K562 (cell line): ENCODE measurements at regions not wholly inside any gene's neighbourhood (a gene's known extent, or its start where the extent isn't known, plus 50 kb on each side); places are given as distances from the start of the nearest gene placed in this dataset.

ENCODE experiments used
- ATAC-seq: fragments of 200-7000 bp; cut with Tn5 transposase; 3 replicates; pipeline ENCODE4 v1.9.1; 2020; ENCODE audit warnings: moderate library complexity
- BruUV-seq: library from RNA; stranded (reverse); fragments of 400-500 nt; replicated peaks from 2 replicates; lab custom pipeline; 2021; lab: Mats Ljungman, UMichigan
- CTCF ChIA-PET: fragments of 300-600 bp; formaldehyde crosslinking; extraction: SDS; loops from one replicate; lab custom pipeline; 2021; ENCODE audit warnings: low intra/inter-chr PET ratio; lab: Yijun Ruan, JAX
- POLR2A ChIA-PET: fragments of 300-600, 350-650 bp; sonication (Branson Sonifier 250); formaldehyde crosslinking; extraction: SDS; loops from one replicate; lab custom pipeline; 2021; ENCODE audit warnings: antibody characterized with exemption, inconsistent platforms; lab: Yijun Ruan, JAX
- DNase-seq, 4 experiments: peaks; one replicate each; pipeline versions ENCODE4 v3.0.0 to v3.0.0-alpha.2; 2011 to 2018; ENCODE audit warnings: low spot score in 3 of 4, mixed read lengths in 3 of 4; ENCODE audit errors: extremely low read depth in 1 of 4
- FAIRE-seq: peaks from 2 replicates; lab custom pipeline; 2011; peaks lifted over from hg19 to GRCh38; lab: Jason Lieb, UNC
- H2AFZ ChIP-seq: 2 replicates; pipeline ENCODE4 v1.6.0; 2011; ENCODE audit warnings: low read depth, low read length, control low read depth, inconsistent platforms
- H3K27ac ChIP-seq: fragments of 200-600 bp; 3 replicates; pipeline ENCODE4 v1.8.0; 2011; ENCODE audit warnings: low read depth, mild to moderate bottlenecking, control low read depth, inconsistent platforms, low read length, moderate library complexity, mixed read lengths; ENCODE audit errors: extremely low read depth
- H3K27me3 ChIP-seq, 2 experiments: fragments of 300-600 bp in 1 of 2; 2 replicates in 1 of 2; 3 replicates in 1 of 2; pipeline versions ENCODE4 v1.6.0 to v1.8.0; 2011; ENCODE audit warnings: inconsistent platforms in 2 of 2, low read length in 2 of 2, mild to moderate bottlenecking in 1 of 2, mixed read lengths in 1 of 2, moderate library complexity in 1 of 2; ENCODE audit not compliant: control insufficient read depth in 2 of 2, insufficient read depth in 2 of 2
- H3K36me3 ChIP-seq: fragments of 300-600 bp; 3 replicates; pipeline ENCODE4 v1.8.0; 2011; ENCODE audit warnings: mild to moderate bottlenecking, low read length, inconsistent platforms; ENCODE audit not compliant: control insufficient read depth, insufficient read depth
- H3K4me1 ChIP-seq, 2 experiments: fragments of 200-600 bp in 1 of 2; replicated peaks in 1 of 2; 2 replicates in 1 of 2; 3 replicates in 1 of 2; pipeline versions ENCODE4 v1.5.1 to v1.8.0; 2011; ENCODE audit warnings: inconsistent platforms in 2 of 2, low read length in 2 of 2, mild to moderate bottlenecking in 1 of 2, mixed read lengths in 1 of 2, moderate library complexity in 1 of 2; ENCODE audit not compliant: control insufficient read depth in 2 of 2, insufficient read depth in 2 of 2
- H3K4me2 ChIP-seq: 2 replicates; pipeline ENCODE4 v1.6.1; 2011; ENCODE audit warnings: low read length, control low read depth, inconsistent platforms, mixed read lengths; ENCODE audit not compliant: insufficient read depth
- H3K4me3 ChIP-seq: fragments of 200-600 bp; sonication (generic), shearing (Covaris generic); 2 replicates; pipeline ENCODE4 v1.5.1; 2016; ENCODE audit warnings: control low read depth, inconsistent platforms
- H3K79me2 ChIP-seq: fragments of 200-600 bp; 3 replicates; pipeline ENCODE4 v1.8.0; 2011; ENCODE audit warnings: low read length, inconsistent platforms; ENCODE audit not compliant: control insufficient read depth, insufficient read depth
- H3K9ac ChIP-seq, 2 experiments: 2 replicates each; pipeline versions ENCODE4 v1.6.0 to v1.6.1; 2011; ENCODE audit warnings: low read depth in 2 of 2, low read length in 2 of 2, control low read depth in 1 of 2, inconsistent platforms in 1 of 2, mild to moderate bottlenecking in 1 of 2, mixed read lengths in 1 of 2; ENCODE audit not compliant: insufficient read depth in 1 of 2
- H3K9me1 ChIP-seq: one replicate; pipeline ENCODE4 v1.6.0; 2011; ENCODE audit warnings: inconsistent platforms, mild to moderate bottlenecking, low read length, moderate library complexity; ENCODE audit not compliant: control insufficient read depth, insufficient read depth
- H3K9me3 ChIP-seq: replicated peaks from 2 replicates; pipeline ENCODE4 v1.5.1; 2011; ENCODE audit warnings: low read depth, low read length, inconsistent platforms; ENCODE audit not compliant: control insufficient read depth, insufficient read depth
- H4K20me1 ChIP-seq: replicated peaks from 2 replicates; pipeline ENCODE4 v1.6.1; 2011; ENCODE audit warnings: low read length, inconsistent platforms, mixed read lengths; ENCODE audit not compliant: control insufficient read depth, insufficient read depth
- HDAC2 ChIP-seq: fragments of 450-650 bp; IDR thresholded peaks from 2 replicates; pipeline ENCODE4 v1.6.1; 2016; ENCODE audit warnings: mild to moderate bottlenecking
- MGA ChIP-seq: fragments of 450-650 bp; IDR thresholded peaks from 2 replicates; pipeline ENCODE4 v1.6.1; 2016; ENCODE audit warnings: mild to moderate bottlenecking, moderate library complexity
- MYBL2 ChIP-seq, 2 experiments: fragments of 450-650 bp in 1 of 2; sonication (generic) in 1 of 2; formaldehyde crosslinking in 1 of 2; IDR thresholded peaks; 2 replicates each; pipeline versions ENCODE4 v1.6.1 to v1.8.1; 2017 to 2022; ENCODE audit warnings: borderline replicate concordance in 1 of 2, inconsistent platforms in 1 of 2, low read depth in 1 of 2, mild to moderate bottlenecking in 1 of 2, missing genetic modification reagents in 1 of 2, moderate library complexity in 1 of 2
- NRF1 ChIP-seq, 2 experiments: fragments of 450-650 bp; IDR thresholded peaks in 1 of 2; conservative IDR thresholded peaks in 1 of 2; 2 replicates each; pipeline ENCODE4 v1.6.1; 2014; ENCODE audit warnings: mild to moderate bottlenecking in 2 of 2
- POLR3A ChIP-seq: IDR thresholded peaks from 2 replicates; pipeline ENCODE4 v1.6.1; 2011; ENCODE audit warnings: borderline replicate concordance, mild to moderate bottlenecking, moderate library complexity; ENCODE audit not compliant: insufficient read length, insufficient read depth; ENCODE audit errors: extremely low read depth
- SMAD2 ChIP-seq: fragments of 150-350 bp; IDR thresholded peaks from 2 replicates; pipeline ENCODE4 v1.6.1; 2014; ENCODE audit warnings: low read depth, mild to moderate bottlenecking, low read length
- TAF9B ChIP-seq: fragments of 450-650 bp; IDR thresholded peaks from 2 replicates; pipeline ENCODE4 v1.6.1; 2018; ENCODE audit warnings: mild to moderate bottlenecking; ENCODE audit not compliant: partially characterized antibody
- ZKSCAN3 ChIP-seq: fragments of 250-450 bp; sonication (Bioruptor Pico); IDR thresholded peaks from 2 replicates; pipeline ENCODE4 v1.4.0; 2020
- ZNF444 ChIP-seq: fragments of 250-450 bp; sonication (Bioruptor Pico); IDR thresholded peaks from 2 replicates; pipeline ENCODE4 v1.4.0; 2020; ENCODE audit warnings: mild to moderate bottlenecking, moderate library complexity
- ZNF77 ChIP-seq: fragments of 250-450 bp; sonication (Bioruptor Pico); IDR thresholded peaks from 2 replicates; pipeline ENCODE4 v1.5.0; 2020
- WGBS: fragments of 100-300 bp; shearing (Covaris generic); methylation state at CpG from one replicate; pipeline ENCODE4 v1.1.6; 2016; ENCODE audit warnings: low coverage, mixed read lengths; ENCODE audit not compliant: insufficient coverage; ENCODE audit errors: missing lambda C conversion rate; 5-methylcytosine and 5-hydroxymethylcytosine counted together
- in situ Hi-C: fragments of 300-500 bp; cut with MboI; formaldehyde crosslinking; loops from 4 replicates; pipeline ENCODE4 v1.15.0; 2018; ENCODE audit warnings: inconsistent platforms, mixed read lengths
- intact Hi-C: fragments of 100-400 bp; cut with micrococcal nuclease; formaldehyde crosslinking; loops from 2 replicates; pipeline ENCODE4 v1.14.2; 2022

- in situ Hi-C loops (no loop called here), intact Hi-C loops (no loop called here)
- no peaks in the 10 kb centered on the region for H3K4me1 ChIP-seq
- H3K4me2 ChIP-seq: no peak overlapping the region
- no peaks in the 10 kb centered on the region for H3K9me1 ChIP-seq
- no peaks in the 10 kb centered on the region for H3K79me2 ChIP-seq
- CTCF ChIA-PET: no interaction called here
- no peak overlapping the region for H2AFZ ChIP-seq
- H3K36me3 ChIP-seq: no peaks in the 10 kb centered on the region; the same call in 2 of the 3 replicates
- H3K27ac ChIP-seq: no peak overlapping the region
- no peak overlapping the region for H3K4me3 ChIP-seq
- no peak overlapping the region for H3K9ac ChIP-seq
- H4K20me1 ChIP-seq: no peaks in the 10 kb centered on the region
- no peaks in the 10 kb centered on the region for H3K27me3 ChIP-seq
- DNase-seq: no peak
- no peak for FAIRE-seq
- 0% methylated on average over 1 of the region's 1 CpG for WGBS
- ATAC-seq: no peak
- peaks cover 3% of the 10 kb centered on the region; the same call in 1 of the 2 replicates for H3K9me3 ChIP-seq
- no TSS peak for BruUV-seq
- TF ChIP-seq ZKSCAN3 (no peak), POLR3A (no peak), TAF9B (no peak), MGA (no peak), ZNF444 (no peak), SMAD2 (no peak), NRF1 (conservative IDR thresholded peaks at IDR 0.05 in 1 of 2, IDR thresholded peaks at IDR 0.05 in 1 of 2) (no peak), MYBL2 (IDR thresholded peaks at IDR 0.05; ENCODE audit: low read depth) (no peak), MYBL2 (CRISPR knock-in tag; IDR thresholded peaks at IDR 0.05; ENCODE audit: borderline replicate concordance) (no peak), ZNF77 (CRISPR knock-in tag) (no peak), HDAC2 (no peak)
- TF ChIP-seq, all 486 proteins: peak for 0
- POLR2A ChIA-PET: no interaction called here
Observed at GRCh38 chr6:22794844-22795243, 225.5 kb downstream of the HDGFL1 start.
